ENCODE measurements at regions not wholly inside any gene's neighbourhood (a gene's known extent, or its start where the extent isn't known, plus 50 kb on each side); places are given as distances from the start of the nearest gene placed in this dataset.

DNA sequence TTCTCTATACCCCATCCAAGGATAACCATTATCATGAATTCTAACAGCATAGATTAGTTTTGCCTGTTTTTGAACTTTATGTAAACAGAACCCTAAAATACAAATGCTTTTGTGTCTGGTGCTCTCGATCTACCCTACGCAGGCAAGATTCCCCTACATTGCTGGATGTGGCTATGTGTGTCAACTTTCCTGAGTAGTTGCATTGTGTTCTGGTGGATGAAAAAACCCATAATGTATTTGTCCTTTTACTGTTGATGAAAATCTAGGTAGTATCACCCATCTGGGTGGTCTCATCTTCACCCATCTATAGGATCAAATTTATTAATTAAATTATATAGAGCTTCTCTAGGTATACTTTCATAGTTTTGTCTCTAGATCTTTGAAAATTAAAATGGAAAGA is 211.7 kb downstream of the ANKRD60 start:
- H3K27ac ChIP-seq (ENCODE audit: low read depth, low read length): no peak overlapping the region
- ChIA-PET POLR2A (ENCODE audit: partially characterized antibody) (no interaction called here), CTCF (ENCODE audit: partially characterized antibody) (no interaction called here)
- H3K4me1 Mint-ChIP-seq: peaks cover 9 to 14% (median 11%) of the 10 kb centered on the region in 4 donors
- no peak overlapping the region for H3K27ac Mint-ChIP-seq
- no peaks in the 10 kb centered on the region for H3K36me3 Mint-ChIP-seq
- no peaks in the 10 kb centered on the region for H3K9me3 Mint-ChIP-seq
- no peaks in the 10 kb centered on the region for H3K27me3 ChIP-seq (ENCODE audit: insufficient read depth, low read length)
- peaks cover 10% of the 10 kb centered on the region for H3K4me1 ChIP-seq (ENCODE audit: insufficient read depth, low read length)
- H3K4me3 Mint-ChIP-seq: no peak overlapping the region
- intact Hi-C loops (cut with micrococcal nuclease): no loop called here
- H3K9me3 ChIP-seq (ENCODE audit: control insufficient read depth in 1 of 2, low read length in 2 of 2): no peaks in the 10 kb centered on the region
- no peak for DNase-seq
- H3K4me3 ChIP-seq (ENCODE audit: low read length in 2 of 2): no peak overlapping the region
- H3K36me3 ChIP-seq (ENCODE audit: insufficient read depth, low read length): no peaks in the 10 kb centered on the region
- H3K27me3 Mint-ChIP-seq: peaks cover 8 to 10% of the 10 kb centered on the region in 2 donors

DNA sequence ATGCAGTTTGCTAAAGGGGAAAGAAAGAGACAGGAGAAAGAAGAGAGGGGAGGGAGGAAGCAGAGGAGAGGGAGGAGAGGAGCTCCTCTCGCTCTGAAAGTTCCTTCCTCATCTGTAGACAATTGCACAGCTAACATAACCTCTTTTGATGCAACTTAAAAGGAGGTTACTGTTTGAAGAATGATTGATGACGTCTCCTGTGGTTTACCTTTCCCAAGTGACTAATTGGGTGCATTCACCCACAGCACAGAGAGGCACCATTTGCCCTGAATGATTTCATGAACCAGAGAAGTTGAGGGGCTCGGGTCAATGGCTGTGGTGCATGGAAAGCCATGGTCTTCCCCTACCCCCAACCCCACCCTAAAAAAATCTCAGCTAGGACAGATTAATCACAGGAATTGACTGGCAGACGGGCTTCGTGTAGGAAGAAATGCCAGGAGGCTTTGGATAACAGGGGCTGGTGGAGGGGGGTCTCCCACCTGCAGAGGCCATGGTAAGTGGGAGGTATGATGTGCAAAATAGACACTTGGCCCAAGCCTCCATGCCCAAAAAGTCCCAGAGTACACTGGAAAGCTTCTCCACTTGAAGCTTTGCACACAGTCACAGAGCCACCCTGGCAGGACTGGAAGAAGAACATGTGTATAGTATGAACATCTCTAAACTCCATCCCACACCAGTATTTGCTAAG is 213.7 kb downstream of the ANKRD60 start:
- Mint-ChIP-seq H3K36me3 (no peaks in the 10 kb centered on the region), H3K4me1 (peaks cover 9 to 14% (median 11%) of the 10 kb centered on the region in 4 donors), H3K27me3 (peaks cover 10 to 11% of the 10 kb centered on the region in 2 donors), H3K27ac (peak overlapping the region in 3 of 7 donors; percentile 50 to 87 (median 65)), H3K9me3 (peaks cover 0 to 1% (median 0%) of the 10 kb centered on the region in 8 donors), H3K4me3 (peak overlapping the region in 2 of 8 donors; percentile 5 to 22)
- ChIA-PET CTCF (ENCODE audit: partially characterized antibody) (no interaction called here), POLR2A (ENCODE audit: partially characterized antibody) (no interaction called here)
- intact Hi-C loops (cut with micrococcal nuclease): no loop called here
- no peaks in the 10 kb centered on the region for H3K27me3 ChIP-seq (ENCODE audit: insufficient read depth, low read length)
- H3K27ac ChIP-seq (ENCODE audit: low read depth, low read length): no peak overlapping the region
- no peak overlapping the region for H3K4me3 ChIP-seq (ENCODE audit: low read length in 2 of 2)
- peaks cover 10% of the 10 kb centered on the region for H3K4me1 ChIP-seq (ENCODE audit: insufficient read depth, low read length)
- H3K36me3 ChIP-seq (ENCODE audit: insufficient read depth, low read length): no peaks in the 10 kb centered on the region
- DNase-seq: peak; percentile 36 to 47 (median 42)
- no peaks in the 10 kb centered on the region for H3K9me3 ChIP-seq (ENCODE audit: control insufficient read depth in 1 of 2, low read length in 2 of 2)

DNA sequence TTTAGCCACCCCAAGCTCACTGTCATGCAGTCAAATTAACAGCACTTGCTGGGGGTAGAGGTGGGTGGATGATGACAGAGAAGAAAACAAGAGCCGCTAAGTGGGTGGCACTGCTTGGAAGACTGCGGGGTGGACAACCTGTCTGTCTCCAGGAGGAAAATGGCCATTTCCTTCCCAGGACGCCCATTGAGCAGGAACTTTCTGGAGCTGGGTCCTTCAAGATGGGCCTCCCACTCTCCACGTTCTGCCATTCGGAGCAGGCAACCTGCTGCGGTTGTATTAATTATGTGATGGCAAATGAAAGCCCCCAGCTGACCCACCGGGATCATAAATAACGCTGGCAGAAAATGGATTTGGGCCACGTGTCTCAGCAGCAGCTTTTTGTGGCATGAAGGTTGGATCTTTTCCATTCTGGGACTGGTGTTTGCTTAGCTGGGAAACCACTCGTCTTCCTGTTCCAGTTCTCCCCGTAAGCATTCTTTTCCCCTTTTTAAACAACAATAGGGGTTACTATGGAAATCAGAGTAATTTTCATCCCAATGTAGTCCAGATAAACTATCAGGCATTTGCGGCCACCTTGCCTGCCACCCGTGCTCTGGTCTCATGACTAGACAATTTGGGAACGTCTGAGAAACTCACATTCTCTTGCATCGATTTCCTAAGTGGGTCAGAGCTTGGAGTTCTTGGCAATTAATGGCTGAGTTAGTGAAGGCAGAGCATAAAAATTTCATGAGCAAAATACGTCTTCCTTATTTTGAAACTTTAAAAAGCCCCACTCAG is 215.5 kb downstream of the ANKRD60 start:
- ChIA-PET CTCF (ENCODE audit: partially characterized antibody) (no interaction called here), POLR2A (ENCODE audit: partially characterized antibody) (no interaction called here)
- H3K4me1 ChIP-seq (ENCODE audit: insufficient read depth, low read length): peaks cover 10% of the 10 kb centered on the region
- H3K27ac Mint-ChIP-seq: no peak overlapping the region
- H3K4me3 ChIP-seq (ENCODE audit: low read length in 2 of 2): no peak overlapping the region
- no peak overlapping the region for H3K4me3 Mint-ChIP-seq
- no peaks in the 10 kb centered on the region for H3K27me3 ChIP-seq (ENCODE audit: insufficient read depth, low read length)
- H3K9me3 ChIP-seq (ENCODE audit: control insufficient read depth in 1 of 2, low read length in 2 of 2): no peaks in the 10 kb centered on the region
- intact Hi-C loops (cut with micrococcal nuclease): no loop called here
- H3K27me3 Mint-ChIP-seq: peaks cover 4 to 5% of the 10 kb centered on the region in 2 donors
- H3K27ac ChIP-seq (ENCODE audit: low read depth, low read length): no peak overlapping the region
- H3K9me3 Mint-ChIP-seq: peaks cover 0 to 1% (median 0%) of the 10 kb centered on the region in 8 donors
- H3K36me3 Mint-ChIP-seq: no peaks in the 10 kb centered on the region
- DNase-seq: no peak
- H3K4me1 Mint-ChIP-seq: peaks cover 9 to 14% (median 11%) of the 10 kb centered on the region in 4 donors
- H3K36me3 ChIP-seq (ENCODE audit: insufficient read depth, low read length): no peaks in the 10 kb centered on the region

- ChIA-PET POLR2A (ENCODE audit: partially characterized antibody) (no interaction called here), CTCF (ENCODE audit: partially characterized antibody) (no interaction called here)
- H3K27me3 Mint-ChIP-seq: peaks cover 4 to 9% of the 10 kb centered on the region in 2 donors
- intact Hi-C loops (cut with micrococcal nuclease): no loop called here
- H3K4me3 Mint-ChIP-seq: no peak overlapping the region
- Histone ChIP-seq H3K4me3 (ENCODE audit: low read length in 2 of 2) (no peak overlapping the region), H3K27ac (ENCODE audit: low read depth, low read length) (no peak overlapping the region), H3K4me1 (ENCODE audit: insufficient read depth, low read length) (peaks cover 10% of the 10 kb centered on the region), H3K9me3 (ENCODE audit: control insufficient read depth in 1 of 2, low read length in 2 of 2) (no peaks in the 10 kb centered on the region), H3K36me3 (ENCODE audit: insufficient read depth, low read length) (no peaks in the 10 kb centered on the region), H3K27me3 (ENCODE audit: insufficient read depth, low read length) (no peaks in the 10 kb centered on the region)
- H3K36me3 Mint-ChIP-seq: no peaks in the 10 kb centered on the region
- peaks cover 0 to 1% (median 0%) of the 10 kb centered on the region in 8 donors for H3K9me3 Mint-ChIP-seq
- H3K4me1 Mint-ChIP-seq: peaks cover 9 to 14% (median 11%) of the 10 kb centered on the region in 4 donors
- no peak for DNase-seq
- no peak overlapping the region for H3K27ac Mint-ChIP-seq
Measured at GRCh38 chr20:58011947-58012610, 216.4 kb downstream of the ANKRD60 start.

GRCh38 chr20:58011106-58011946 is 217.1 kb downstream of the ANKRD60 start:
- no peaks in the 10 kb centered on the region for H3K9me3 ChIP-seq (ENCODE audit: control insufficient read depth in 1 of 2, low read length in 2 of 2)
- POLR2A ChIA-PET (ENCODE audit: partially characterized antibody): interaction anchor here (0.6 kb wide), 1 partner anchor 1259 kb away, joined by 3 read pairs; no protein-coding TSS in a partner anchor
- H3K27me3 ChIP-seq (ENCODE audit: insufficient read depth, low read length): no peaks in the 10 kb centered on the region
- Mint-ChIP-seq H3K27me3 (peaks cover 4 to 7% of the 10 kb centered on the region in 2 donors), H3K9me3 (peaks cover 0 to 1% (median 0%) of the 10 kb centered on the region in 8 donors), H3K4me3 (no peak overlapping the region), H3K4me1 (peaks cover 9 to 14% (median 11%) of the 10 kb centered on the region in 4 donors), H3K36me3 (no peaks in the 10 kb centered on the region), H3K27ac (no peak overlapping the region)
- no peak overlapping the region for H3K27ac ChIP-seq (ENCODE audit: low read depth, low read length)
- no peak overlapping the region for H3K4me3 ChIP-seq (ENCODE audit: low read length in 2 of 2)
- no peaks in the 10 kb centered on the region for H3K36me3 ChIP-seq (ENCODE audit: insufficient read depth, low read length)
- intact Hi-C loops (cut with micrococcal nuclease): no loop called here
- CTCF ChIA-PET (ENCODE audit: partially characterized antibody): no interaction called here
- DNase-seq: no peak
- H3K4me1 ChIP-seq (ENCODE audit: insufficient read depth, low read length): peaks cover 10% of the 10 kb centered on the region

DNA sequence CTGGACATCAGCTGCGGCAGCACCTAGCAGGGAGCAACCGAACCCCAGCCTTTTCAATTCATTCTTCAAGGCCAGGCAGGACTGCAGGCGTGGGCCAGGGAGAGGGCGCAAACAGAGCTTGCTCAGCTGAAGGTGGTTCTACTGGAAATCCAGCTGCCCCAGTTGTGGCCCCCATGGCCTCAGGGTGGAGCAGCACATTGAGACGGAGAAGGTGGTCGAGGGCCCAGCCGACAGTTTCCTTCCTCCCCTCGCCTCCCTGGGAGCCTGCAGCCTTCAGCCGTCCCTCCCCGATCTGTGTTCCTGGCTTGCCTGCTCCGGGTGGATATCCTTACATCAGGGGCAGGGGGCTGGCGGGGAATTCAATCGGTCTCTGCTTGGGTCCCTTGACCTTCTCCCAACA is 217.8 kb downstream of the ANKRD60 start:
- H3K9me3 ChIP-seq (ENCODE audit: control insufficient read depth in 1 of 2, low read length in 2 of 2): no peaks in the 10 kb centered on the region
- no peak overlapping the region for H3K4me3 Mint-ChIP-seq
- intact Hi-C loops (cut with micrococcal nuclease): no loop called here
- no peaks in the 10 kb centered on the region for H3K36me3 Mint-ChIP-seq
- peaks cover 9 to 13% (median 10%) of the 10 kb centered on the region in 4 donors for H3K4me1 Mint-ChIP-seq
- no peak overlapping the region for H3K27ac Mint-ChIP-seq
- ChIA-PET POLR2A (ENCODE audit: partially characterized antibody) (interaction anchor here (0.6 kb wide), 1 partner anchor 1260 kb away, joined by 3 read pairs; no protein-coding TSS in a partner anchor), CTCF (ENCODE audit: partially characterized antibody) (no interaction called here)
- no peak for DNase-seq
- H3K27me3 ChIP-seq (ENCODE audit: insufficient read depth, low read length): no peaks in the 10 kb centered on the region
- H3K4me3 ChIP-seq (ENCODE audit: low read length in 2 of 2): no peak overlapping the region
- peaks cover 0 to 1% (median 0%) of the 10 kb centered on the region in 8 donors for H3K9me3 Mint-ChIP-seq
- H3K27me3 Mint-ChIP-seq: peaks cover 3 to 7% of the 10 kb centered on the region in 2 donors
- peaks cover 10% of the 10 kb centered on the region for H3K4me1 ChIP-seq (ENCODE audit: insufficient read depth, low read length)
- no peaks in the 10 kb centered on the region for H3K36me3 ChIP-seq (ENCODE audit: insufficient read depth, low read length)
- H3K27ac ChIP-seq (ENCODE audit: low read depth, low read length): no peak overlapping the region
